GM12891 (cell line): ENCODE measurements at regions not wholly inside any gene's neighbourhood (a gene's known extent, or its start where the extent isn't known, plus 50 kb on each side); places are given as distances from the start of the nearest gene placed in this dataset.

Experiments
- DNase-seq: peaks from one replicate; pipeline ENCODE4 v3.0.0; 2011; ENCODE audit warnings: low spot score; ENCODE audit not compliant: insufficient read length
- FAIRE-seq: peaks from 2 replicates; lab custom pipeline; 2011; peaks lifted over from hg19 to GRCh38; lab: Jason Lieb, UNC
- PAX5 ChIP-seq: IDR thresholded peaks from 2 replicates; pipeline ENCODE4 v1.6.1; 2011; ENCODE audit warnings: low read length, moderate library complexity, mild to moderate bottlenecking; ENCODE audit not compliant: insufficient read depth, severe bottlenecking
- POLR2A ChIP-seq: IDR thresholded peaks from 2 replicates; pipeline ENCODE4 v1.6.1; 2011; ENCODE audit warnings: low read depth, low read length, control low read depth
- POLR2AphosphoS5 ChIP-seq: IDR thresholded peaks from 2 replicates; pipeline ENCODE4 v1.6.1; 2011; ENCODE audit warnings: low read depth, low read length, control low read depth
- POU2F2 ChIP-seq: IDR thresholded peaks from 2 replicates; pipeline ENCODE4 v1.6.1; 2011; ENCODE audit warnings: low read depth, mild to moderate bottlenecking, control low read depth, low read length, moderate library complexity
- SPI1 ChIP-seq: IDR thresholded peaks from 2 replicates; pipeline ENCODE4 v1.6.1; 2011; ENCODE audit warnings: low read depth, low read length, control low read depth
- TAF1 ChIP-seq: IDR thresholded peaks from 2 replicates; pipeline ENCODE4 v1.6.1; 2011; ENCODE audit warnings: low read depth, low read length, control low read depth

DNA sequence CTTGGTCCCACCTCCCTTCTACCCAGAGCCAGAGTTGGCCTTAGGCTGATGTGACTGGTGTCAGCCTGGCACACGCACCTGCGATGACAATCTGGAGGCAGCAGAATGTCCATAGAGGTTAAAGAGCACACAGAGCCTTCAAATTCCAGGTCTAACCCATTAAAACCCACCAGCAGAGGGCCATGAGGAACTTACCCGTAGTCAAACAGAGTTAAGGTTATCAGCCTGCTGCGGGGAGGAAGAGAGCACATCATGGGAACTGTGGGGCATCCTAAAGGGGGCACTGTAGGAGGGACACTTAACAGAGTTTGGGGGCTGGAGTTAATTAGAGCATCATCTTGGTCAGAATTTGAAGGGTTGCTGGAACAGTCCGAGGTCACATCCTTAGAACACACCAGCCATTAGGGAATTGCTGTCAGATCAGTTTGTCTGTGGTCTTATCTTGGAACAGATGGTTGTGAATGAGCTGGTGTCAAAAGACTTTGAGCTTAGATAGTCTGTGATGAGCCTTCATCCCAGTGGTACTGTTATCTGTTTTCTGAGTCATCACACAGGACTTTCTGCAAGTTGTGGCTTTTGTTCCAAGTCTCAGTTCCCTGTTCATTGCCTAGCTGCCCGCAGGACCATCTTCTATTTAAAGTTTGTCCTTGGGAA is 248.6 kb downstream of the LOXHD1 start:
- DNase-seq: no peak
- no peak for FAIRE-seq
- TF ChIP-seq SPI1 (peak; percentile 42; the same call in 1 of the 2 replicates), POLR2A (no peak)

DNA sequence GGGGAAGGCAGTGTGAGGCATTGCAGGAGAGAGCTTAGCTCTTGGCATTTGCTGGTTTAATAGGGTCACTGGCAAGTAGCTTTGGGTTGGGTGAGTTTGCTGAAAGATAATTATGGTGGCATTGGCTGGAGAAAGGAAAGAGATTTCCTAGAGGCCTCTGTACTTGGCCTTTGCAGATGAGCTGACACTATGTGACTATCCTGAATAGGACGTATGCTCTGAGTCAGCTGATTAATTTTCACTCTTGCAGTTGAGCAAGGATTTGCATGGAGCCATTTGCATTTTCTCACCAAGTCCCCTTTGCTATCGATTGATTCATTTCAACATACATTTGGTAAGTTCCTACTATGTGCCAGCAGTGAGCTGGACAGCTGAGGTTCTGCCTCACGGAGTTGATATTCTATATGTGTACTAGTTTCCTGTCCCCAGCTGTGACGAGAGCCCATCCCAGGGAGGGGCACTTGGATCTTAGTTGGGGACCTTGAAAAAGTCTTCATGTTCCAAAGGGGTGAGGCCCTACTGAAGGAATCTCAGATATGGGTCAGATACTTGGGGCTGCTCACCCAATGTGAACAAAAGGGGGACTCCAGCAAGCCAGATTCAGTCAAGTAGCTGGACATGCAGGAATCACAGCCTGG is 245.7 kb downstream of the LOXHD1 start:
- FAIRE-seq (no peak), DNase-seq (no peak)
- no peak for TF ChIP-seq TAF1
- no peak for TF ChIP-seq POLR2AphosphoS5
- TF ChIP-seq POU2F2: no peak
- no peak for TF ChIP-seq PAX5

DNA sequence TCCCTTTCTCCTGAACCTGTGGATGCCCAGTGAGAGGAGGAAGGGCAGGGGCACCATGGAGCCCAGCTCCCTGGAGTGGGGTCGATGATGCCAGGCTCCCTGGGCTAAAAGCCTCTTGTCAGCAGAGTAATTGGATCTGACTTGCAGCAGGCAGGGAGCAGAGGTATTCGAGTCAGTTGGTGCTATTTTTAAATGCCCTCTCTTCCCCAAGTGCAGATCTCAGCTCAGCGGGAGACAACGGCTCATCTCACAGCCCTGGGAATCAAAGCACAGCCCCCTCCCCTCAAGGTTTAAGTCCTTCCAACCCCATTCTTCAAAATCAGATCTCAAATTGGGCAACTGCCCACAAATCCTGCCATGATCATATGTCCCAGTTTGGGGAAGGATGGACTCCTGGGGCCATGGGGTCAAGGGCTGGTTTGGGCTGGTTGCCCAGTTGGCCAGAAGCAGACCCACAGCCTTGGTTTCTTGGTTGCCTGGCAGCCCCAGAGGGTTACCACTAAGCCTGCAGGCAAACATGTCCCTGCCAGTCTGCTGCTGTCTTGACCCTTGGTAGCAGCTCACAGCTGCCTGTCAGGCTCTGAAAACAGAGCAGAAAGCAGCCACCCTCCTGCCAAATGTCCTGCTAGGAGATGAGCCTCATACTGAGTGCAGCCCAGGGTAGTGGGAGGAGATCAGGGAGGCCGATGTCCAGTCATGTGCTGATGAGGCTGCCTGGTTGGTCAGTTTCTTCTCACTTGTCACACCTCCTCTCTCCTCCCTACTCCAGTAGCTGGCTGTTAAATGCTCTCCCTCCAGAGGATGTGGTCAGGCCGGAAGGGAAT is 244.9 kb downstream of the LOXHD1 start:
- FAIRE-seq (no peak), DNase-seq (no peak)
- TF ChIP-seq POLR2AphosphoS5: no peak

DNA sequence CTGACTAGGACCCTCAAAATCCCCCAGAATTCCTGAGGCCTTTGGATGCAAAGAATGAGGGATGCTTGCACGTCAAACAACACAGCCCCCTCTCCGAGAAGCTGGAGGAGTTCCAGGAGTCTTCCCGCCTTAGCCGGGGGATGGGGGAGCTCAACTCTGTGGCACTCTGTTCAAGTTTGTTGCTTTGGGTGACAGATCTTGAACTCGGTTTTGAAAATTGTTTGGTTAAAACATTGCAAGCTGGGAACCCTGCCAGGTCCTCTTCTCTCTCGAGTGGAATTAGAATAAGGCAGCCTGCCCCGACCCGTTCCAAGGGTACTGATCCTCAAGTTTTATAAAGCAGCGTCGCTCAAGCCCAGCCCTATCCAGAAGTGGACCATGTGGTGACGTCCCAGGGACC is 244.1 kb downstream of the LOXHD1 start:
- FAIRE-seq (no peak), DNase-seq (no peak)
- TF ChIP-seq TAF1 (no peak), POLR2AphosphoS5 (no peak), POU2F2 (no peak), PAX5 (no peak), POLR2A (no peak), SPI1 (no peak)

DNA sequence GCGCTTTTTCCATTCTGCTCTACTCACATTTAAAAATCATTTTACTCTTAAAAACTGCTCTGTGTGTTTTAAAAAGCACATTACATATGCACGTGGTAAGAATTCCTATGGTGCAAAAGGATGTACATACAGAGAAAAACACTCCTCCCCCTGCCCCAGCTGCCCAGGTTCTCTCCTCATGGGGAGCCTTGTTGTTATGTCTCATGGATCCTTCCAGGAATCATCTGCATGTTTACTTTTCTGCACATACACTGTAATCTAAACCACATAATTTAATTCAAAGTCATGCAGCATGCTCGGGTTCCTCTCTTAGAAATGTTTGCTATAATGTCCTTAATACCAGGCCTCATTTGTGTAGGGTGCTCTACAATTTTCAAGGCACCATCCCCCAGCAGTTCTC is 243.3 kb downstream of the LOXHD1 start:
- DNase-seq (no peak), FAIRE-seq (no peak)
- TF ChIP-seq TAF1: no peak
- no peak for TF ChIP-seq POLR2A
- no peak for TF ChIP-seq SPI1
- no peak for TF ChIP-seq POLR2AphosphoS5
- no peak for TF ChIP-seq PAX5
- no peak for TF ChIP-seq POU2F2

DNA sequence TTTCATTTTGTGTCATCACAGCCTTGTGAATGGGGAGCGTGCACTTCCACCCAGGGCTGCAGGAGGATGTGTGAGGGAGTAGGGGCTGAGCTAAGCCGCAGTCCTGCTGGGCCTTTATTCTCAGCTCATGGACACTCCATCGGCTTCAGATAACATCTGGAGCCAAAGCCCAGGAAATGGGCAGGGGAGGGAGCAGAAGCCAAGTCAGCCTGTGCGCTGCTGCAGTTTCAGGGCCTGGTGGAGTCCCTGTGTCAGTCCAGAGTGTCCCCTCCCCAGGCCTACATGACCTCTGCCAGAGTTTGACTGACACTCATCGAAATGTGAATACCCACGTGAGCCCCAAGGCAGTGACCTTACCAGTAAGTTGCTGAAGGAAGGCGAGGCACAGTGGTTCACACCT is 242.2 kb downstream of the LOXHD1 start:
- TF ChIP-seq TAF1: no peak
- no peak for TF ChIP-seq POLR2AphosphoS5
- no peak for TF ChIP-seq PAX5
- TF ChIP-seq POLR2A: no peak
- no peak for TF ChIP-seq POU2F2
- FAIRE-seq (no peak), DNase-seq (no peak)

DNA sequence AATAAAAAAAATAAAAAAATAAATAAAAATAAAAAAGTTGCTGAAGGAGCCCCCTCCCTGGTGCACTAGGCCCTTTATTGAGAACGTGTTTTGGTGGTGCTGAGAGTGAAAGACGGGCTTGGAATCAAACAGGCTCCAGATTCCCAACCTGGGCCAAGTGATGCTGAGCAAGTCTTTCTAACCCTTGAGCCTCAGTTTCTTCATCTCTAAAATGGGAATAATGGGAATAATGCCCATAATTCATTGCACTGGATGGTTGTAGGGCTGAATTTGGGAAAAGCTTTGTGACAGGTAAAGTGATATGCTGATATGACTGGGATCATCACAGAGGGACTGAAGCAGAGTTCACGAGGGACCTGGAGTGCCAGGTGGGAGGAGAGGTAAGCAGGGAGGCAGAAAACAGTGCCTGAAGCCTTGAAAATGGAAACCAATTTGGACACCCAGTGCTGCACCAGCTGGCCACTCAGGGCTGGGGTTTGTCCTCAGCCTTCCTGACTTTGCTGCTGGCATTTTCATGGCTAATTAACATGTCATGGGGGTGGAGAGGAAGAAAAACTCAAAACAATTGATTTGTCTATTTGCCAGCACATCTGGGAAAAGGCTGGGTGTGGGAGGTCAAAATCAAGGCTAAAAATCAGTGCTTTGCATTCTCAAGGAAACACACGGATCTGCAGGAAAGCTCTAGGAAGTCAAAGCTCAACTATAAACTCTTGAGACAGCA is 241.3 kb downstream of the LOXHD1 start:
- DNase-seq (no peak), FAIRE-seq (no peak)
- TF ChIP-seq POU2F2 (no peak), POLR2A (no peak), POLR2AphosphoS5 (no peak), TAF1 (no peak), SPI1 (no peak), PAX5 (no peak)

DNA sequence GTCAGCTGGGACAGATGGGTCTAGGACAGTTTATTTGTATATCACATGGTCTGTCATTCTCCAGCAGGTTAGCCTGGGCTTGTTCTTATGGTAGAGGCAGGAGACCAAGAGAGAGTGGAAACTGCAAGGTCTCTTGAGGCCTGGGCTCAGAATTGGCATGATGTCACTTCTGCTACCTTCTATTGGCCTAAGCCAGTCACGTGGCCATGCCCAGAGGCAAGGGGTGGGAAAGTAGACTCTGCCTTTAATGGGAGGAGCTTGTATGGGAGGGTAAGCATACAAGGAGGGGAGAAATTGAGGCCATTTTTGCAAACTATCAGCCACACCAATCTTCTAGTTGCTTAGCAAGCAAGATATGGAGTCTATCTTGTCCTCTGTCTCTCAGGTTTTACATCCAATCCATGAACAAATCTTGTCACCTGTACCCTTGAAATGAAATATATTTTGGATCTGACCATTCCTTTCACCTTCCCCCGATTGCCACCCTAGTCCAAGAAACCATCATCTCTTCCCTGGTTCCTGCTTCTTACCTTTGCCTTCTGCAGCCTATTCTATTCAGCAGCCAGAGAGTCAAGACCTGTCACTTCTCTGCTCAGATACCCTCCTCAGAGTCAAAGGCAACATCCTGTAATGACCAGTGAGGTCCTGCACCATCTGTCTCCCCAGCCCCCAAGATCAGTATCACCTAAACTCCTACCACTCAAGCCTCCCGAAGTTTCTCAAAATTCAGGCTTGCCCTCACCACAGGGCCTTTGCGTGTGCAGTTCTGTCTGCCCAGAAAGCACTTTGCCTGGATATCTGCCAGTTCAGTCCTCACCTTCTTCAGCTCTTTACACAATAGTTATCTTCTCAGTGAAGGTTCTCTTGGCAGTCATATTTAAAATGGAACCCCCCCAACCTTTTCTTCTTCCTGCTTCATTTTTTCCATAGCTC is 240.0 kb downstream of the LOXHD1 start:
- FAIRE-seq (peak; percentile 9), DNase-seq (peak; percentile 34)

More for the DNA sequence above, 240.0 kb downstream of the LOXHD1 start:
- no peak for TF ChIP-seq POLR2A
- no peak for TF ChIP-seq POU2F2
